ENCODE measurements at regions not wholly inside any gene's neighbourhood (a gene's known extent, or its start where the extent isn't known, plus 50 kb on each side); places are given as distances from the start of the nearest gene placed in this dataset.

DNA sequence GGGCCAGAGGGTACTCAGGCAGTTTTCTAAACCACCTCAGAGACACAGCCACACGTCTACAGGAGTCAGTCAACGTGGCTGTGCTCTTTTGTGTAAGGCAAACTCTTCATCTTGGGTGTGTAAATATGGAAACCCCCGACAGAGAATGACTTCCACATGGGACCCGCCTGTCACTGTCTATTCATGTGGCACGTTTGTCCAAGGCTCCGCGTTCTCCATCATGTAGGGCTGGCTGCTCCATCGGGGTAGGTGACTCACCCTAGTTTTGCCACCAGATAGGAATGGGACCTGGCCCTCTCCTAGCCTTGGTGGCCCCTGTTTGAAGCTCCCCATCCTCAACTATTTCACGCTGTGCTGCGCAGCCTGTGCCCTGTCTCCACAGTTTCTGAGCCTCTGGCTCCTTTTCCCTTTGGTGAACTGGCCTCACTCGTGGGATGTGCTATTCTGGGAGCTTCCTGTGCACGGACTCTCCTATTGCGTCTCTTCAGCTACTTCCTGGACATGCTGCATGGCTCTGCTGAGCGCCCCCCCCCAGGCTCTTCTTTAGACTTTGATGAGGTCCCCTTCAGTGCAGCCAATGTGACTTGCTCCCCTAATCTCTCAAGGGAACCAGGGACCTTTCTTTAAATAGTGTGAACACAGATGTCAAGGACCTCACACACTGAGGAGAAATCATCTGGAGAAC, 143.2 kb upstream of the PDE10A start:
- no peak for DNase-seq (ENCODE audit: low spot score)
- H3K9me3 ChIP-seq (ENCODE audit: low read depth, low read length, poor library complexity, severe bottlenecking) = no peaks in the 10 kb centered on the region
- H3K27me3 ChIP-seq (replicated peaks; ENCODE audit: insufficient read depth, low read depth, low read length, poor library complexity) = peaks cover 84% of the 10 kb centered on the region
- H3K4me3 ChIP-seq (ENCODE audit: low read depth, low read length, poor library complexity, severe bottlenecking) = no peak overlapping the region
- BruUV-seq (replicated peaks) = no TSS peak
- H3K36me3 ChIP-seq (ENCODE audit: insufficient read depth, low read length, poor library complexity, severe bottlenecking) = no peaks in the 10 kb centered on the region
- TF ChIP-seq, protein P1, sequence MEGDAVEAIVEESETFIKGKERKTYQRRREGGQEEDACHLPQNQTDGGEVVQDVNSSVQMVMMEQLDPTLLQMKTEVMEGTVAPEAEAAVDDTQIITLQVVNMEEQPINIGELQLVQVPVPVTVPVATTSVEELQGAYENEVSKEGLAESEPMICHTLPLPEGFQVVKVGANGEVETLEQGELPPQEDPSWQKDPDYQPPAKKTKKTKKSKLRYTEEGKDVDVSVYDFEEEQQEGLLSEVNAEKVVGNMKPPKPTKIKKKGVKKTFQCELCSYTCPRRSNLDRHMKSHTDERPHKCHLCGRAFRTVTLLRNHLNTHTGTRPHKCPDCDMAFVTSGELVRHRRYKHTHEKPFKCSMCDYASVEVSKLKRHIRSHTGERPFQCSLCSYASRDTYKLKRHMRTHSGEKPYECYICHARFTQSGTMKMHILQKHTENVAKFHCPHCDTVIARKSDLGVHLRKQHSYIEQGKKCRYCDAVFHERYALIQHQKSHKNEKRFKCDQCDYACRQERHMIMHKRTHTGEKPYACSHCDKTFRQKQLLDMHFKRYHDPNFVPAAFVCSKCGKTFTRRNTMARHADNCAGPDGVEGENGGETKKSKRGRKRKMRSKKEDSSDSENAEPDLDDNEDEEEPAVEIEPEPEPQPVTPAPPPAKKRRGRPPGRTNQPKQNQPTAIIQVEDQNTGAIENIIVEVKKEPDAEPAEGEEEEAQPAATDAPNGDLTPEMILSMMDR (conservative IDR thresholded peaks at IDR 0.05; ENCODE audit: low read depth, low read length) = no peak
- no peak for TF ChIP-seq EZH2 (IDR thresholded peaks at IDR 0.05; ENCODE audit: borderline replicate concordance, low read depth, low read length, poor library complexity, severe bottlenecking)
- no peak overlapping the region for H3K27ac ChIP-seq (ENCODE audit: low read depth, low read length, poor library complexity, severe bottlenecking)
- no peaks in the 10 kb centered on the region for H3K4me1 ChIP-seq (ENCODE audit: insufficient read depth, low read length, poor library complexity, severe bottlenecking)
- intact Hi-C loops (cut with micrococcal nuclease; ENCODE audit: unreplicated experiment) = no loop called here
- CTCF ChIA-PET = interaction anchor here (0.6 kb wide), 1 partner anchor 301 kb away, joined by 4 read pairs; no protein-coding TSS in a partner anchor
- POLR2A ChIA-PET (ENCODE audit: low non-redundant PET) = no interaction called here

DNA sequence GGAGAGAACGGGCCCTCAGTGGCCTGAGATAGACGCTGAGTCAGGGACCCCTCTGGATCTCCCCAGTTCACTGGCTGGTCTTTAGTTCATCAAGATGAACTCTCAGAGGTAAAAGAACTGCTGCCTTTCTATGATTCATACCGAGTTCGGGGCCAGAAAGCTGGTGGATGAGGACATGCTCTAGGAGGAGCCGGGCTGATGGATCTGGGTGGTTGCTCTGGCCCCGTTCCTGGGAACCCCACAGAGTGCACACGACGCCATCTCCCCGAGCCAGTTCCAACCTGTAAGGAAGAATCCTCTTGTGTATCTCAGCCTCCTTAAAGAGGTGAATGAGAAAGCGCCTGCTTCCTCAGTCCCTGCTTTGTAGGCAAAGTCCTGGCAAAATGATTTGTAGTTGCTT, 142.6 kb upstream of the PDE10A start:
- CTCF ChIA-PET = interaction anchor here (0.6 kb wide), 1 partner anchor 302 kb away, joined by 4 read pairs; no protein-coding TSS in a partner anchor

DNA sequence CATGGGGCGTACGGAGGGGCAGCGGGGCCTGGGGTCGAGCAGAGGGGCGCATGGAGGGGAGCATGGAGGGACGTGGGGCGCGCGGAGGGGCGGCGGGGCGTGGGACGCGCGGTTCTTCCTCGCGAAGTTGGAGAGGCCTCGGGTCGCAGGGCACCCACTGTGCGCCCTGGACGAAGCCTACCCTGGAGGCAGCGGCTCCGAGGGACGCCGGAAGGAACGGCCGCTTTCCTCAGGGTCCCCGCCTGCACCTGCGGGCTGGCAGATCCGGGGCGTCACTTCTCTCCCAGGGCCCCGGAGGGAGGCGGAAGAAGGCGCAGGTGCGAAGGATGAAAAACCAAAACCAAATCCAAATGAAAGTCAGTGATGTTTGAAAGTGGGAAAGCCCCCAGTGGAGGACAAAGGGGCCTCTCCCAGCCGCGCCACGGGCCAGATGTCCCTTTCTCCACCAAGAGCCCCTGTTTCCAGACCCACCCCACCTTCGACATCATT, 142.1 kb upstream of the PDE10A start:
- Histone ChIP-seq H3K27me3 (replicated peaks; ENCODE audit: insufficient read depth, low read depth, low read length, poor library complexity) (peaks cover 86% of the 10 kb centered on the region), H3K4me1 (ENCODE audit: insufficient read depth, low read length, poor library complexity, severe bottlenecking) (no peaks in the 10 kb centered on the region), H3K36me3 (ENCODE audit: insufficient read depth, low read length, poor library complexity, severe bottlenecking) (no peaks in the 10 kb centered on the region), H3K27ac (ENCODE audit: low read depth, low read length, poor library complexity, severe bottlenecking) (no peak overlapping the region), H3K9me3 (ENCODE audit: low read depth, low read length, poor library complexity, severe bottlenecking) (no peaks in the 10 kb centered on the region), H3K4me3 (ENCODE audit: low read depth, low read length, poor library complexity, severe bottlenecking) (no peak overlapping the region)
- DNase-seq (ENCODE audit: low spot score) = no peak
- CTCF ChIA-PET = no interaction called here
- no TSS peak for BruUV-seq (replicated peaks)
- intact Hi-C loops (cut with micrococcal nuclease; ENCODE audit: unreplicated experiment) = no loop called here
- TF ChIP-seq, protein P1 (conservative IDR thresholded peaks at IDR 0.05; ENCODE audit: low read depth, low read length) = no peak
- no peak for TF ChIP-seq EZH2 (IDR thresholded peaks at IDR 0.05; ENCODE audit: borderline replicate concordance, low read depth, low read length, poor library complexity, severe bottlenecking)
- POLR2A ChIA-PET (ENCODE audit: low non-redundant PET) = no interaction called here

More for the DNA sequence above, 142.6 kb upstream of the PDE10A start:
- Histone ChIP-seq H3K27me3 (replicated peaks; ENCODE audit: insufficient read depth, low read depth, low read length, poor library complexity) (peaks cover 84% of the 10 kb centered on the region), H3K9me3 (ENCODE audit: low read depth, low read length, poor library complexity, severe bottlenecking) (no peaks in the 10 kb centered on the region), H3K4me3 (ENCODE audit: low read depth, low read length, poor library complexity, severe bottlenecking) (no peak overlapping the region), H3K4me1 (ENCODE audit: insufficient read depth, low read length, poor library complexity, severe bottlenecking) (no peaks in the 10 kb centered on the region), H3K36me3 (ENCODE audit: insufficient read depth, low read length, poor library complexity, severe bottlenecking) (no peaks in the 10 kb centered on the region), H3K27ac (ENCODE audit: low read depth, low read length, poor library complexity, severe bottlenecking) (no peak overlapping the region)
- intact Hi-C loops (cut with micrococcal nuclease; ENCODE audit: unreplicated experiment) = no loop called here
- no peak for TF ChIP-seq EZH2 (IDR thresholded peaks at IDR 0.05; ENCODE audit: borderline replicate concordance, low read depth, low read length, poor library complexity, severe bottlenecking)
- TF ChIP-seq, protein P1 (conservative IDR thresholded peaks at IDR 0.05; ENCODE audit: low read depth, low read length) = no peak
- POLR2A ChIA-PET (ENCODE audit: low non-redundant PET) = no interaction called here
- BruUV-seq (replicated peaks) = no TSS peak
- DNase-seq (ENCODE audit: low spot score) = no peak

Data from A673 (cell line).